AG08395 (cell line): ENCODE measurements at regions not wholly inside any gene's neighbourhood (a gene's known extent, or its start where the extent isn't known, plus 50 kb on each side); places are given as distances from the start of the nearest gene placed in this dataset.
"Not testable (repeated sequence)": the region's sequence is repeated elsewhere in the genome, so short reads cannot be mapped to it uniquely, and the experiment has no call there.

Experiments used
- DNase-seq: peaks from one replicate; pipeline ENCODE4 v3.0.0; 2012; ENCODE audit warnings: mixed read lengths, low spot score

GRCh38 chr6:63486196-63486595 is 86.1 kb upstream of the LOC128125822 start:
- DNase-seq: no peak

GRCh38 chr6:63487103-63487813 is 85.0 kb upstream of the LOC128125822 start:
- no peak for DNase-seq

GRCh38 chr6:63491119-63491518 is 81.2 kb upstream of the LOC128125822 start:
- no peak for DNase-seq

- no peak for DNase-seq
Measured at GRCh38 chr6:63492476-63492875, 79.8 kb upstream of the LOC128125822 start.

- DNase-seq: no peak
Measured at GRCh38 chr6:63493557-63493956, 78.7 kb upstream of the LOC128125822 start.

GRCh38 chr6:63496361-63496804 is 75.9 kb upstream of the LOC128125822 start:
- no peak for DNase-seq

- DNase-seq: no peak
Measured at GRCh38 chr6:63502156-63502555, 70.1 kb upstream of the LOC128125822 start.

GRCh38 chr6:63503199-63503598 is 69.1 kb upstream of the LOC128125822 start:
- no peak for DNase-seq

- DNase-seq: no peak
Measured at GRCh38 chr6:63504777-63505384, 67.4 kb upstream of the LOC128125822 start.

- no peak for DNase-seq
Measured at GRCh38 chr6:63507096-63507495, 65.2 kb upstream of the LOC128125822 start.

- DNase-seq: peak; percentile 4
Measured at GRCh38 chr6:63509652-63510352, 62.5 kb upstream of the LOC128125822 start.

GRCh38 chr6:63510353-63510686 is 62.0 kb upstream of the LOC128125822 start:
- DNase-seq: no peak

- DNase-seq: no peak
Measured at GRCh38 chr6:63510849-63511248, 61.4 kb upstream of the LOC128125822 start.

- DNase-seq: no peak
Measured at GRCh38 chr6:63514488-63515173, 57.6 kb upstream of the LOC128125822 start.

- not testable (repeated sequence) for DNase-seq
Measured at GRCh38 chr6:63515227-63515626, 57.1 kb upstream of the LOC128125822 start.

GRCh38 chr6:63516186-63516944 is 55.9 kb upstream of the LOC128125822 start:
- no peak for DNase-seq

- no peak for DNase-seq
Measured at GRCh38 chr6:63517221-63517620, 55.1 kb upstream of the LOC128125822 start.

GRCh38 chr6:63521475-63522210 is 50.6 kb upstream of the LOC128125822 start:
- DNase-seq: no peak
